Stimulated activated CD4-positive, alpha-beta T cell treated with anti-CD3 and anti-CD28 coated beads, Interleukin-2, amount 100 ng/mL, for 4 hours (primary cell): ENCODE measurements at regions not wholly inside any gene's neighbourhood (a gene's known extent, or its start where the extent isn't known, plus 50 kb on each side); places are given as distances from the start of the nearest gene placed in this dataset.

Experiments
- DNase-seq: peaks from one replicate; pipeline ENCODE4 v3.0.0-alpha.2; 2020; ENCODE audit warnings: low read depth

- no peak for DNase-seq
Measured at GRCh38 chr3:181442066-181442465, 269.7 kb upstream of the SOX2 start.

- no peak for DNase-seq
Measured at GRCh38 chr3:181432992-181433391, 278.7 kb upstream of the SOX2 start.

GRCh38 chr3:181431748-181432147 is 280.0 kb upstream of the SOX2 start:
- DNase-seq, result no peak

GRCh38 chr3:181425074-181425473 is 286.7 kb upstream of the SOX2 start:
- DNase-seq, result no peak

- DNase-seq, result no peak
Measured at GRCh38 chr3:181418233-181418632, 293.5 kb upstream of the SOX2 start.

GRCh38 chr3:181417748-181418147 is 294.0 kb upstream of the SOX2 start:
- DNase-seq, result no peak

GRCh38 chr3:181410870-181411269 is 300.9 kb upstream of the SOX2 start:
- no peak for DNase-seq

GRCh38 chr3:181403876-181404660 is 307.7 kb upstream of the SOX2 start:
- DNase-seq, result no peak

- DNase-seq, result no peak
Measured at GRCh38 chr3:181402347-181402746, 309.4 kb upstream of the SOX2 start.

- DNase-seq, result no peak
Measured at GRCh38 chr3:181384970-181385369, 326.8 kb upstream of the SOX2 start.

GRCh38 chr3:181383760-181384159 is 328.0 kb upstream of the SOX2 start:
- no peak for DNase-seq

GRCh38 chr3:181383201-181383600 is 328.5 kb upstream of the SOX2 start:
- no peak for DNase-seq

GRCh38 chr3:181382656-181383055 is 329.1 kb upstream of the SOX2 start:
- DNase-seq, result no peak

GRCh38 chr3:181379278-181379677 is 332.4 kb upstream of the SOX2 start:
- DNase-seq, result no peak

- no peak for DNase-seq
Measured at GRCh38 chr3:181369637-181370036, 342.1 kb upstream of the SOX2 start.

- DNase-seq, result no peak
Measured at GRCh38 chr3:181363231-181363630, 348.5 kb upstream of the SOX2 start.

GRCh38 chr3:181362378-181362777 is 349.3 kb upstream of the SOX2 start:
- no peak for DNase-seq

- DNase-seq, result no peak
Measured at GRCh38 chr3:181358562-181358961, 353.2 kb upstream of the SOX2 start.

GRCh38 chr3:181358060-181358459 is 353.7 kb upstream of the SOX2 start:
- DNase-seq, result no peak

- no peak for DNase-seq
Measured at GRCh38 chr3:181354140-181354539, 357.6 kb upstream of the SOX2 start.

- DNase-seq, result no peak
Measured at GRCh38 chr3:181344331-181344730, 354.8 kb upstream of the DNAJC19 start.

- no peak for DNase-seq
Measured at GRCh38 chr3:181336597-181336996, 347.1 kb upstream of the DNAJC19 start.

- DNase-seq, result no peak
Measured at GRCh38 chr3:181333394-181333793, 343.9 kb upstream of the DNAJC19 start.

- DNase-seq, result no peak
Measured at GRCh38 chr3:181330821-181331563, 341.5 kb upstream of the DNAJC19 start.
